ENCODE measurements at regions not wholly inside any gene's neighbourhood (a gene's known extent, or its start where the extent isn't known, plus 50 kb on each side); places are given as distances from the start of the nearest gene placed in this dataset.
"Not testable (repeated sequence)": the region's sequence is repeated elsewhere in the genome, so short reads cannot be mapped to it uniquely, and the experiment has no call there.

DNA sequence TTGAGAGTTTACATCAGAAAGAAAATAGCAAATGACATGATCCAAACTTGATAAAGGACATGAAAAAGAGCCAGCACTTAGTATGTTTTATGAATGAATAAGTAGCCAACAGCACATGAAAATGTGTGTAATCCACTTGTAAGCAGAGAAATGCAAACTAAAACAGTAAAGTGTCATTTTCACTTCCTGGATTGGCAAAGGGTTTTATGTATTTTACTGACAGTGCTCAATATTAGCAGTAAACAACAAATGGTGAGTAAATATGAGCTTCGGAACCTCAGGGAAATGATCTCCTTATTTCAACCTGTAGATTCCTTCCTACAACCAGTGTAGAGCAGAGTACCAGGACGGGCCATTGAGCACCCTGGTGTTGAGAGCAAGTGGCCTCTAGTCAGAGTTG is 153.8 kb upstream of the PDCD2 start:
- DNase-seq (ENCODE audit: low spot score): not testable (repeated sequence)

DNA sequence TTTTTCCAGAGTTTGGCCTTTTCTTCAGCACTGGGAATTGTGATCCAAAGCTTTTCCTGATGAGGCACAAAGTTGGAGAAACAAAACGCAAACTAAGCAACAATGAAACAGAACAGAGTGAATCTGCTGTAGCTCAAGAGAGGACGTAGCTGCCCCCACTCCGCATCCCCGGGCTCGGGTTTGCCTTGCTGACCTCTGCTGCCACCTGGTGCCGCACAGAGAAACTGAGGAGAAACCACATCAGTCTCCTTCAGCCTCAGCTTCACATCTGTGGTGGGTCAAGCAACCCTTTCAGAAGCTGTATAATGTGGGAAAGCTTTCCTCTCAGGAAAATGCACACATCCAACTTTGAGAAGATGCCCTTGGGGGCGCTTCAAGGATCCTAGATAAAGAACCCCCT is 151.9 kb upstream of the PDCD2 start:
- not testable (repeated sequence) for DNase-seq (ENCODE audit: low spot score)

DNA sequence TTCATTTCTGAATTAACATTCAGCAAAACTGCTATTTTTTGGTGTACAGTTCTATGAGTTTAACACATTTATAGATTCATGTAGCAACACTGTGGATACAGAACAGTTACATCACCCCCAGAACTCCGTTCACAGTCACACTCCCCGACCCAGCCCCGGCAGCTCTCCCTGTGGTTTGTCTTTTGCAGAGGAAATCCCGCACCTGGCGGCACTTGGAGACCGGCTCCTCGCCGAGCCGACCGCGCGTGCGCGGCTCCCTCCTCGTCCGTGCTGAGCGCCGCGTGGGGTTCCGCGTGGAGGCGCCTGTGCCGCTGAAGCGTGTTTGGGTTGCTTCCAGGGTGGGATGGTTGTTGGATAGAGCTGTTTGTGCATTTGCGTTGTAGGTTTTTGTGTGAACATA is 132.6 kb upstream of the PDCD2 start:
- not testable (repeated sequence) for DNase-seq (ENCODE audit: low spot score)

DNA sequence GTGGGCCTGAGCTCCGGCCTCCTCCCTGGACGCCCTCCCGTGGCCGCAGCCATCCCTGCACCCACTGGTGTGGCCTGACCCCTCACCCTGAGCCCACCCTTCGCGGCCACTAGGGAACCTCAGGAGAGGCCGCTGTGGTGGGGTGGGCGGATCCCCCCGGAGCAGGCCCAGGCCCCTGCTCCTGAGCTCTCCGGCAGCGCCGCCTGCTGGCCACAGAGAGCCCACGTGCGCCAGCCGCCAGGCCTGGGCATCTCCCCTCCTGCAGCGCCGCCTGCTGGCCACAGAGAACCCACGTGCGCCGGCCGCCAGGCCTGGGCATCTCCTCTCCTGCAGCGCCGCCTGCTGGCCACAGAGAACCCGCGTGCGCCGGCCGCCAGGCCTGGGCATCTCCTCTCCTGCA is 128.3 kb upstream of the PDCD2 start:
- peak; percentile 0 for DNase-seq (ENCODE audit: low spot score)

DNA sequence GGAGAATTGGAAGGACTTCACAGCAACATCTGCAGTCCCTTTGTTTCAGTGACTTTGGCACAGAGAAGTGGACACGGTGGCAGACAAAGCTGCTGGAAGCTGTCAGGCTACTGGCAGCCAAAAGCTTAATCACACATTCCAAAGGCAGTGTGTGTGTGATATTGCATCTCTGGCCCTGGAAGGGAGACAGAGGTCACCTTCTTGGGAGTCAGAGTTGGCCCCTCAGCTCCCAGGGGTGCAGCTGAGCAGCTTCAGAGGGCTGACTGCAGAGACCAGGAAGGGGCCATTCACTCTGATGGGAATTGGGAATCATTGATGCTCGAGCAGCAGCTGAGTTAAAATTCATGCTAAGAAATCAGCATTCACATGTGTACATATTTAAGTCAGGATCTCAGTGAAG is 115.7 kb upstream of the PDCD2 start:
- peak; percentile 65 for DNase-seq (ENCODE audit: low spot score)

Measured in kidney tubule cell (primary cell).